CD1c-positive myeloid dendritic cell (primary cell): ENCODE measurements at regions not wholly inside any gene's neighbourhood (a gene's known extent, or its start where the extent isn't known, plus 50 kb on each side); places are given as distances from the start of the nearest gene placed in this dataset.

Experiments
- DNase-seq: peaks from one replicate; pipeline ENCODE4 v3.0.0-alpha.2; 2016; ENCODE audit errors: extremely low spot score

DNA sequence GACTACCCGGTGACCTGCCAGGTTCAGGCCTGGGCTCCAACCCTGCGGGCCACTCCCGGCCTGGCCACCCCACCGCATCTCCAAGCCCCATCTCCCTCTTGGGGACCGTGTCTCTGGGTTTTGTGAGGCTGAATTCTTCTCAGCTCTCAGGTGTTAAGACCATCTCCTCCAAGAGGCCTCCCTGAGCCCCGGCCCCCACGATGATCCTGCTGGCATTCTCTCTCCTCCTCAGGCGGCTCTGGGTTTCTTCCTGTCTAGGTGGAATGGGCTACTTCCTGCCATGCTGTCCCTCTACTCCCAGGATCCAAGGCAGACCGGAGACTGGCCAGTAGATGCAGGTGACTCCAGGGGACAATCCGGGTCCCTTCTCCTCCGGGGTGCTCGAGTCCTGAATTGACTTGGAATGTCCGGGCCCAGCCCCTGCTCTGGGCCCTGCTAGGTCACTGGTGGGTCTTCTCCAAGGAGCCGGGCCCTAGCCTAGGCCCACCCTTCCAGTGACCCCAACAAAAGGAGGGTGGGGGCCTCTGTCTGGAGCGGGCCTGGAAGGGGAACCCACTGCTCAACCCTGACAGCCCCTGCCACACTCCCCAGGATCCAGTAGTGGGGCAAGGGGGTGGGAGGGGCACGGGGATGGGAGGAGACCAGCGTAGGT lies 219.8 kb downstream of the C9orf50 start:
- DNase-seq = no peak

DNA sequence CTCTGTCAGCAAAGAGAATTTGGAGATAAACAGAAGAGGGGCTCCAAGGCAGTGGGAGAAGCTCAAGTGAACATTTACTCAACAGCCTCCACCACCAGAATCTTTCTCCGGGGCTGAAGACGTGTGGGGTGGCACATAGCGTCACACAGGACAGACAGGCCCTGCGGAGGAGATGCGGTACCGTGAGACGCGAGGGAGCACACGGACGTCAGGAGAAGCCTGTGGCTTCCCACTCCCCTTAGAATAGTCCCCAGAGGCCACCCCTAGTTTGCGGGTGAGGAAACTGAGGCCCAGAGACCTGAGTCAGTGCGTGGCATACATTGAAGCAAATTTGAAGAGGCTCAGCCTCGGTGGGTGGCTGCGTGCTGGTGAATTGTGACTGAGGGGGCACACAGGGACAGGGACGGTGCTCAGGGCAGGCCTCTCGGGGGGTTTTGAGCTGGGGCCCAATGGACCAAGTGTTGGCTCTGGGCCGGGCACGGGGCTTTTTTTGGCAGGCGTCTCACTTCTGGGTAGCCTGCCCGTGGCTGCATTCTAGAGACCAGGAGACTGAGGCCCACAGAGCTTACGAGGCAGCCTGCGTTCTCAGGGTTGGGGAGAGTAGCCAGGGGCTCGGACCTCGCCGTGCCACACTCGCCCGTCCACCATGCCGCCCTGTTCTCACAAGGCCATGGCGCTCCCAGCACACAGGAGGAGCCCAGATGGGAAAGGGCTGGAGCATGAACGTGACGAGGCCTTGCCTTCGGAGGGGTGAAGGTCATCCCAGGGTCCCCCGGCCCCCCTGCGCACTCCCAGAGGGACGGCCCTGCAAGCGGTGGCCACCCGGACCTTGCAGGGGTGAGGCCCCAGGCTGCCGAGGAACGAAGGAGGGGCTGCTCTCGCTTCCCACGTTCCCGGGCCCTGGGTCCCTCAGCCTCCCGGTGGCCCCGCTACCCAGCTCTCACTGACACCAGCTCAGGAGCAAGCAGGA lies 220.6 kb downstream of the C9orf50 start:
- DNase-seq = no peak

DNA sequence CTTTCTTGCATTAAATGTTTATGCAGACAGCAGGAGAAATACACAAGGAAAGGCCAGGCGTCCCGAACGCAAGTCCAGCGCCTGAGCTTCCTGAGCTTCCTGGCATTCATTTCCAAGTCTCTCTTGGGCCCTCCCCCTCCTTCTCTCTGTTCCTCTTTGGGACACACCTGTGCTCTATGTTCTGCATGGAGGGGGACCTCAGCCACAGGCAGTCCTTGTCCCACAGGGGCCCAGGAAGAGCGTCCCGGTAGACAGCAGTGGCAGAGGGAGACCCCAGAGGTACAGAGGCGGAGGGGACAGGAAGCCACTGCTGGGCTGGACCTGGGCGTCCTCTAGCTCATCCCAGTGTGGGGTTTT lies 221.3 kb downstream of the C9orf50 start:
- DNase-seq = no peak

DNA sequence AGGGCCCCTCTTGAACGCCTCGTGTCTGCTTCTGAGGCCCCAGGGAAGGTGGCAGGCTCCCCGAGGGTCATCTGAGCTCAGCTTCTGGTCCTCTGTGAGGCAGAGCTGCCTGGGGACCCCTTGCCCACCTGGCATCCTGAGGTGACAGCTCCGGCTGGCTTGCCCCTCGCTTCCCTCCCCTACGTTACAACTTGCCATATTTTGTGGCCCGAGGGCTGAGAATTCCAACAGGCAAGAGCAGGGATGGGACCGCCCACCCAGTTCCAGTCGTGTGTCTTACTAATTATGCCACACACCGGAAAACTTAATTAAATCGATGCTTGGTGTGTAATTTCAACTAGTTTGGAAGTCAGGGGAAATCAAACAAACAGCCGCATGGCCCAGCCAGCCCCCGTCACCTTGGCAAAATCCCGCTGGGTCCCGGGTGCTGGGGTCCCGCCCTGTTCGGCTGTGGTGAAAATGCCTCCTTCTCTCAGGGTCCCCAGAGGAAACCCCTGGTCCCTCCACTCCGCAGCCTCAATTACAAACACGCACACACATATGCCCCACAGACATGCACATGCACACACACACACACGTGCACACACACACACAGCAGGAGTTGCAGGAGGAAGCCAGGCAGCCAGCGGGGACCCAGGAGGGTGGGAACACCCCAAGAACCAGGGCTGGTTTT lies 221.0 kb upstream of the IER5L start:
- no peak for DNase-seq

DNA sequence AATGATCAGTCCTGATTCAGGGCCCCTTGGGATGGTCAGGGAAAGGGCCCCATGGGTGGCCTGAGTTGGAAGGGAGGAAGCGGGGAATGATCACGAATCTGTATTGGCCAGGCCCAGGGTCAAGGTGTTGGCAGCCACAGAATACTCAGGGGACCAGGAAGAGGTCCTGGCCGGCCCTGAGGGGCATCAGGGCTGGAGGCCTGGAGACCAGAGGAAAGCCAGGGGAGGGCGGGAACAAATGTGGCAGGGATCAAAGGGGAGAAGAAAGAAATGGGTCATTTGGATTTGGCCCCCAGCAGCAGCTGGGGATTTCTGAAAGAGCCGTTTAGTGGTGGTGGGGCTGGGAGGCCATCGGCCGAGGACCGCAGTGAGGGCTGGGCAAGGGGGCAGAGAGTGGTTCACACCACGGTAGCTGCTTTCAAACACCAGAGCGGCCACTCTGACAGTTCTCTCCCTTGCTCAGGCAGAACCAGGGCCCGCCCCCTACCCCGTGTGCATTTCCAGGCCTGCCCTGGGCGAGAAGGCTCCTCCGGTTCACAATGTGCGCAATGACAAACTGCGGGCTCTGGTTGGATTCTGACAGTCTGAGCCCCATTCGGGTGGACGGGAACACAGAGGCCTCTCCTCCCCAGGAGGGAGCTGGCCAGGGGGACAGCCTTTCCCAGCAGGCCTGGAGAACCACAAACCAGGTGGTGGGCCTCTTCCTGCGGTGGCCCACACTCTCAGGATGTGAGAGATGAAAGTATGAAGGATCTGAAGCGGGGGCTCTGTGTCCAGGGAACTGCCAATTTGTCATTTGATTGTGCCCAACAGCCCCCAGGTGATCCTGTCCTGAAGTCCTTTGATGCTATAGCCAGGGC lies 220.3 kb upstream of the IER5L start:
- no peak for DNase-seq

DNA sequence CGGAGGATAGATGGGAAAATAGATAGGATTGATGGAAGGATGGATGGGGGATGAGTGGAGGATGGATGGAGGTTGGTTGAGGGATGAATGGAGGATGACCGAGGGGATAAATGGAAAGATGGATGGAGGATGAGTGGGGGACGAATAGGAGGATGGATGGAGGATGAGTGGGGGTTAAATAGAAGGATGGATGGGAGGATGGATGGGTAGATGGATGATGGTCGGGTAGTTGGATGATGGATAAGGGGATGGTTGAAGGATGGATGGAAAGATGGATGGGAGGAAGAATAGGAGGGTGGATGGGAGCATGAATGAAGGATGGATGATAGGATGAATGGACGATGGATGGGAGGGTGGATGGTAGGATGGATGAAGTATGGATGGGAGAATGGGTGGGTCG lies 219.3 kb upstream of the IER5L start:
- no peak for DNase-seq

DNA sequence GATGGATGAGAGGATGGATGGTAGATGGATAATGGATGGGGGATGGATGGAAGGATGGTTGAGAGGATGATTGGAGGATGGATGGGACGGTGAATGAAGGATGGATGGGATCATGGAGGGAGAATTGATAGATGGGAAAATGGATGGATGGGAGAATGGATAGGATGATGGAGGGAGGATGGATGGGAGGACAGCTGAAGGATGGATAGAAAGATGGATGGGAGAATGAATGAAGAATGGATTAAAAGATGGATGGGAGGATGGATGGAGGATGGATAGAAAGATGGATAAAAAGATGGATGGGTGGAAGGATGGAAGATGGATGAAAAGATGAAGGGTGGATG lies 218.3 kb upstream of the IER5L start:
- no peak for DNase-seq

DNA sequence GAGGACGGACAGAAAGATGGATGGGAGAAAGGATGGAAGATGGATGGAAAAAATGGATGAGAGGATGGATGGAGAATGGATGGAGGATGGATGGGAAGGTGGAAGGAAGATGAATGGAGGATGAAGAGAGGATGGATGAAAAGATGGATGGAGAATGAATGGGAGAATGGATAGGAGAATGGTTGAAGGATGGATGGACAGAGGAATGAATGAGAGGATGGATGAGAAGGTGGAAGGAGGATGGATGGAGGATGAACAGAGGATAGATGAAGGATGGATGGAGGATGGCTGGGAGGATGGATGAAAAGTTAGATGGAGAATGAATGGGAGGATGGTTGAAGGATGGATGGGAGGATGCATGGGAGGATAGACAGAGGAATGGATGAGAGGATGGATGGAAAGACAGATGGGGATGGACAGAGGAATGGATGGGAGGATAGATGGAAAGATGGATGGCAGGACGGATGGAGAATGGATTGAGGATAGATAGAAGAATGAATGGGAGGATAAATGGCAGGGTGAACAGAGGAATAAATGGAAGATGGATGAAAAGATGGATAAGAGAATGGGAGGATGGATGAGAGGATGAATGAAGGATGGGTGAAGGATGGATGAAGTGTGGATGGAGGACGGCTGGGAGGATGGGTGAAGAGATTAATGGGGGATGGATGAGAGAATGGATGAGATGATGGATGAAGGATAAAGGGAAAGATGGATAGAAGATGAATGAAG lies 217.7 kb upstream of the IER5L start:
- no peak for DNase-seq

DNA sequence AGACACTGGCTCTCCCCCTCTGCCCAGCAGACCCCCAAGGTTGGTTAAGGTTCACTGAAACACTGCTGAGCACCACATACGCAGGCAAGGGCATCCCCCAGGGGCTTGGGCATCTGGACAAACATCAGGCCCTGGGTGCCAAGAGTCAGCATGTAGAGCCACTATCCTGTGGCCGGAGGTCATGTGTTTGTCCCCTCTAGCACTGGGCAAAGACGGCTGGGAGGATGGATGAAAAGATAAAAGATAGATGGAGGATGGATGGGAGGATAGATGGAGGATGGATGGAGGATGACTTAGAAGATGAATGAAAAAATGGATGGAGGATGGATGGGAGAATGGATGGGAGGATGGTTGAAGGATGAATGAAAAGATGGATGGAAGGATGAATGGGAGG lies 216.8 kb upstream of the IER5L start:
- DNase-seq = no peak

DNA sequence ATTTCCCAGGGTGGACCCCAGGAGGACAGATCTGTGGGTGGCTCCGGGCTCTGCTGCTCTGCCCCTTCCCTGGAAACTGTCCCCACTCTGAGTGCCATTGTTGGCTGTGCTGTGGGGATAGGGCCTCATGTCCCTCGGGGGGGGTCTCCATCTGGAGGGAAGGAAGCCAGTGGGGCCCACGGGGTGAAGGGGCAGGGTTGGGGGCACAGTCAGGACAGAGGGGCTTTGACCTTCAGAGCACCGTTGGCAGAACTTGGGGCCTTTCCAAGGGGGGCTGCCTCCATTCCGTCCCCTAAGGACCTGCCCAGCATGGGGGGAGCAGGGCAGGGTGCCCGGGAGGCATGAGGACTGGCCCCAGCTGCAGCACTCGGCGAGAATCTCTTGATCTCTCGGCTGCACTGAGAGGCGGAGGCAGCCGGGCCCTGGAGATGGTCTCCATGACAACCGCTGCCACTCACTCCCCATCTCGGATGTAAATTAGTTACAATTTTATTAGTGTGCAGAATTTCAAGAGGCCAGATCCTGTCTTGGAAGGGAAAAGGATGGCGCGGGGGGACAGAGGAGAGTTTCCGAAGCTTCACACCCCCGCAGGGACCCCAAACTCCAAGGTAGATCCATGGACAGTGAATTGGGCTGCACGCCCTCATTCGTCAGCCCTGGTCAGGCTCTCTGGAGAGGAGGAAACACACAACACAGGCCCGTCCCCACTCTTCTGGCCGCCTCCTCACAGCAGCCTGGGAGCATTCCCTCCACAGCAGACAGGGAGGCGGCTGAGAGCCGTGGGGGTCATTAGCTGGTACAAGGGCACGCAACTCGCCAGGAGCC lies 216.2 kb upstream of the IER5L start:
- no peak for DNase-seq

DNA sequence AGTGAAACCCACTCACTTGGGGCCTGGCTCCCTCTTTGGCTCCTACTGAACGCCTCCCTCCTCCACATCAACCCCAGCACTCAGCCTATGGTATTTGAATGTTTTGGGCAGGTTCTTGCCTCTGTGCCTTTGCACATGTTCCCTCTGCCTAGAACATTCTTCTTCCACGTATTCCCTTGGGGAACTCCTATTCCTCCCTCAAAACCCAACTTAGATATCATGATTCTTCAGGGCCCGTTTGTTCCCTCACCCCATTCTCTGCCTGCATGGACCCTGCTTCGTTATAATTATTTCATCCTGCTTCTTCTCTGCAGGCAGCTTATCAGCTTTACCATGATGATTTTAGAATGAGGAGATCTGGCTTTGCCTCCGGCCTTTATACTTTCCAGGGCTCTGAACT lies 215.0 kb upstream of the IER5L start:
- DNase-seq = no peak

DNA sequence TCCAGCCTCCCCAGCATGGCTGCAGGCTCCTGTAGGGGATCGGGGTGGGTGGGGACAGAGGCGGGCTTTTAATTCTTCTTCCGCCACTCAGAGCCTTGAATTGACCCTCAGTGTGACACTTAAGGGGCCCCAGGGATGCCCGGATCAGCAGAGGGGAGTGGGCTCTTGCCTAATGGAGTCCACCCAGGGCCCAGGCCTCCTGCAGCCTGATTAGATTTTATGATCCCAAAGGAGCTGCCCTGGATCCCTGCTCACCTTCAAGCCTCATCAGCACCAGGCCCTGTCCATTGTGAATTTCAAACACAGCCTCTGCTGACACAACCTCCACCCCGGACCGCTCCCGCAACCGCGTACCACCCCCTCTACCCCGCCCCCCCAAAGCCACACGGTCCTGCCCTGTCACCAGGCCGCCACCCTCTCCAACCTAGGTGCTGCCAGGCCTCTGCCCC lies 214.1 kb upstream of the IER5L start:
- DNase-seq = no peak

DNA sequence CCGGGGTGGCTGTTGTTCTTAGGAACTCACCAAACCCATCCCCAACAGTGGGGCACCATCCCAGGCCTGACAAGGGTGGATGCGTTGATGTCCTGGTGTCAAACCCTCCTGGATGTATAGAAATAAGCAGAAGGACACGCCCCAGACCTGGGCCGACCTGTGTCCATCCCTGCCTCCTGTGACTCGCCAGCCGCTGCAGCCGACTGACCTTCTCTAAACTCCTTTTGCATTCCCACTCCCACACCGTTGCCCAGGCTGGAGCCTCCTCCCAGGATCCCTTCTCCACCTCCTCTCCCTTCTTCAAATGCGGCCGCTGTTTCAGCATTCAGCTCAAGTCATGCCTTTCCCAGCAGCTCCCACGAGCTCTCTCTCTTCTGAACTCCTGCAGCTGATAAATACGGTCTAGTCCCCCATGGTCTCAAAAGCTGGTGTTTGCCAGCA lies 213.2 kb upstream of the IER5L start:
- no peak for DNase-seq

DNA sequence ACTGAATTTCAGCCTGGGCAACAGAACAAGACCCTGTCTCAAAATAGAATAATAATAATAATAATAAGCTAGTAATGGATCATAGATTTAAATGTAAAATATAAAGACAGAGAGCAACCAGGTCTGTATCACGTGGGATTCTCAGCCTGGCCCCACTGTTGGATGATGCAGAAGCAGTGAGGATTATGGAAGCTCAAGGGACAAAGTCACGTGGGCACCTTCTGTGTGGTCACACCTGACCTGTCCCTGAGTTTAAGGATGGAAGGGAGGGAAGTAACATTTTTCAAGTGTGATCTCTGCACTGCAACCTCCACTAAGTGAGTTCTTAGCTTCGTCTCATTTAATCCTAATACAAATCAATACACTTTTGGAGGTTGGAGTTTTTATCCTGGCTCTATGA lies 212.5 kb upstream of the IER5L start:
- no peak for DNase-seq

DNA sequence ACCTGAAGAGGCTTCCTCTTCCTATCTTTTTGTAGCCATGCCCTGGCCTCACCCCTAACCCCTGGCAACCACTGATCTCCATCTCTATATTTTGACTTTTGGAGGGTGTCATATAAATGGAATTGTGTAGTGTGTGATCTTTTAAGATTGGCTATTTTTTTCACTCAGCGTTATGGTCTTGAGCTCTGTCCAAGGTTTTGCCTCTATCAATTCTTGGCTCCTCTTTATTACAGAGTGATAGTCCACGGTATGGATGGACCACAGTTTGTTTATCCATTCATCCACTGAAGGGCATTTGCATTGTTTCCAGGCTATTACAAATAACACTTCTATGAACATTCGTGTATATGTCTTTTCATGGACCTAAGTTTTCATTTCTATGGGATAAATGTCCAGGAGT lies 209.8 kb upstream of the IER5L start:
- DNase-seq = no peak

DNA sequence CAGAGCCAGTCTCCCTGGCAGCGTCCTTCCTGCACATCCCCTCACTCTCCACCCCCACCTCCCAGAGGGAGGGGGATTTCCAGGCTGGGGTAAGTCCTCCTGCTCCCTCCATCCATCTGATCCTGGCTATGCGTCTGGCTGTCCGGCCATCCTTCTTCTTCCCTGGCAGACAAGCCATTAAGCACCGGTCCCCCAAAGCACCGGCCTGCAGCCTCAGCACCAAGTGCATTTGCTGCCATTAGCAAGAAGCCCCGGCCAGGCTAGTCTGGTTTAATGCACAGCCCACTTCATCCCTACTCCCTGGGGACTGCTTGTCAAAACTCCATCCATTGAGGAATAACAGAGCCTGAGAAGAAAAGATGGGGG lies 208.7 kb upstream of the IER5L start:
- no peak for DNase-seq

DNA sequence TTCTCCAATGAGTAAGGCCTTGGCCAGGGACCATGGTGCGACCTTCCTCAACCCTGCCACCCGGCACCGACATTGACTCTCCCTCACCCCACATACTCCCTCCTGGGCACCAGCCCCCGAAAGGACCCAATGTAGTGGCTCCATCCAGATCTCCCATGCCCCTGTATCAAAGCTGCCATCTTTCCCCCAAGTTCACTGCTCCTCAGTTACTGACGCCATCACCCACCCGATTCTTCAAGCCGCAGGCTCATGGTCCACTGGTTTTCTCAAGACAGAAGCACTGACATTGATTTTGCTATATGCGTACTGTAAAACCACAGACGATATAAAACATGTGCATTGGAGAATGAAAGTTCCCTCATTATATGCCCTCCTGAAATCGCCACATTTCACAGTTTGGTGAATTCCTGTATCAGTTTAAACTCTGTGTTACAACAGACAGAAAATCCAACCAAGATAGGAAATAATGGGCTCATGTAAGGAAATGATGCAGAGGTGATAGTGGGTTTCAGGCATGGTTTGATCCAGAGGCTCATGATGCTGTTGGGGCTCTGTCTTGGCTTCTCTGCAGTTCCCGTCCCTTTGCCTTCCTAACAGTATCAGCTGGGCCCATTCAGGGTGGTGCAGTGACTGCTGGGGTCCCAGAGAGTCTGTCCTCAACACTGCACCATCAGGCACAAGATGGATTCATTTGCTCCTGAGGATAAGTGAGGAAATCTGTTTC lies 207.3 kb upstream of the IER5L start:
- DNase-seq = no peak

DNA sequence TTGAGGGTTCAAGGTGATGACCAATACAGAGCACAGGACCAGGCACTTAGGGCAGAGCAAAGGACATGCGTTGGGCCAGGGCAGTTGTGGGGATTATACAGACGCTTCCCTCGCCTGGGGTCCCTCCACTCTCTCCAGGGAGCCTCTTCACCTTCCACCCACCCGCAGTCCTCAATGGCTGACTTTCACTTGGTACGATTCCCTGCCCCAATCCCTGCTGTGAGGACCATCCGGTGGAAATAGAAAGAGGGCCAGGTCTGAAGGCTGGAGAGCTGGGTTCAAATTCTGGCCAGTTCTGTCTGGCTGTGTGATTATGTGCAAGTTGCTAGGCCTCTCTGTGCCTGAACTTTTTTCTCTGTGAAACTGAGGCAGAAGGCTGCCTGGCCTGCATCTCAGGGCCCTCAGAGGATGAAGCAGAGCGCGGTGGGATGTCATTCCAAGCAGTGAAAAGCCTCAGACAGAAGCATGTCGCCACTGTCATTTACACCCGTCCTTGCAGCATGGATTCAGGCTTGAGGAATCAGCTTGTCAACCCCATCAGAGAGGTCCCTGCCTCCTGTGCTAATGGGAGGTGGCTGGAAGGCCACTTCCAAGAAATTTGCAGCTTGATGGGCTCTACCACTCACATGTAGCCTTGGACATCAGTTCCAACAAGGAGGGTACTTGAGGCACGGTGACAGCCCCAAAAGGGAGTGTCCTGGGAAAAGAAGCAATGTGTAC lies 206.6 kb upstream of the IER5L start:
- DNase-seq = no peak
